BLaER1 (cell line): ENCODE measurements at regions not wholly inside any gene's neighbourhood (a gene's known extent, or its start where the extent isn't known, plus 50 kb on each side); places are given as distances from the start of the nearest gene placed in this dataset.
"Not testable (repeated sequence)": the region's sequence is repeated elsewhere in the genome, so short reads cannot be mapped to it uniquely, and the experiment has no call there.

ENCODE experiments used
- H3K27ac ChIP-seq: shearing (Covaris generic); formaldehyde crosslinking; 2 replicates; pipeline ENCODE4 v1.8.1; 2022
- H3K27me3 ChIP-seq: shearing (Covaris generic); formaldehyde crosslinking; 2 replicates; pipeline ENCODE4 v1.8.1; 2022
- H3K36me3 ChIP-seq: shearing (Covaris generic); formaldehyde crosslinking; 2 replicates; pipeline ENCODE4 v1.8.1; 2022
- H3K4me1 ChIP-seq: shearing (Covaris generic); formaldehyde crosslinking; 2 replicates; pipeline ENCODE4 v1.8.1; 2022
- H3K4me2 ChIP-seq: shearing (Covaris generic); formaldehyde crosslinking; 2 replicates; pipeline ENCODE4 v1.8.1; 2022
- H3K4me3 ChIP-seq: shearing (Covaris generic); formaldehyde crosslinking; 2 replicates; pipeline ENCODE4 v1.8.1; 2022
- H3K9ac ChIP-seq: shearing (Covaris generic); formaldehyde crosslinking; 2 replicates; pipeline ENCODE4 v1.8.1; 2022
- H3K9me3 ChIP-seq: shearing (Covaris generic); formaldehyde crosslinking; 2 replicates; pipeline ENCODE4 v1.8.1; 2022
- H4K20me1 ChIP-seq: shearing (Covaris generic); formaldehyde crosslinking; 2 replicates; pipeline ENCODE4 v1.8.1; 2022
- Cebpa-rat ChIP-seq: shearing (Covaris generic); IDR thresholded peaks from 2 replicates; pipeline ENCODE4 v1.8.1; 2022

- TF ChIP-seq Cebpa-rat = no peak
- Histone ChIP-seq H3K9ac (no peak overlapping the region), H3K4me1 (peaks cover 10% of the 10 kb centered on the region), H3K36me3 (no peaks in the 10 kb centered on the region), H3K4me2 (no peak overlapping the region), H3K4me3 (no peak overlapping the region), H3K9me3 (no peaks in the 10 kb centered on the region), H4K20me1 (no peaks in the 10 kb centered on the region), H3K27me3 (no peaks in the 10 kb centered on the region), H3K27ac (no peak overlapping the region)
These were observed 204.9 kb upstream of the SAMSN1 start for GRCh38 chr21:14751011-14751410.

- no peak overlapping the region for H3K9ac ChIP-seq
- no peak overlapping the region for H3K27ac ChIP-seq
- H3K4me2 ChIP-seq = no peak overlapping the region
- no peak for TF ChIP-seq Cebpa-rat
- H3K36me3 ChIP-seq = no peaks in the 10 kb centered on the region
- peaks cover 10% of the 10 kb centered on the region for H3K4me1 ChIP-seq
- H4K20me1 ChIP-seq = no peaks in the 10 kb centered on the region
- no peaks in the 10 kb centered on the region for H3K27me3 ChIP-seq
- H3K9me3 ChIP-seq = no peaks in the 10 kb centered on the region
- no peak overlapping the region for H3K4me3 ChIP-seq
These were observed 203.9 kb upstream of the SAMSN1 start for GRCh38 chr21:14750041-14750440.

- no peak for TF ChIP-seq Cebpa-rat
- peaks cover 6% of the 10 kb centered on the region for H3K4me1 ChIP-seq
- no peak overlapping the region for H3K4me2 ChIP-seq
- H3K9ac ChIP-seq = no peak overlapping the region
- H3K36me3 ChIP-seq = no peaks in the 10 kb centered on the region
- no peaks in the 10 kb centered on the region for H3K27me3 ChIP-seq
- no peak overlapping the region for H3K4me3 ChIP-seq
- H3K27ac ChIP-seq = no peak overlapping the region
- no peaks in the 10 kb centered on the region for H4K20me1 ChIP-seq
- peaks cover 7% of the 10 kb centered on the region for H3K9me3 ChIP-seq
These were observed 202.5 kb upstream of the SAMSN1 start for GRCh38 chr21:14748662-14749061.

- Histone ChIP-seq H4K20me1 (no peaks in the 10 kb centered on the region), H3K4me3 (no peak overlapping the region), H3K4me1 (no peaks in the 10 kb centered on the region), H3K4me2 (no peak overlapping the region), H3K27me3 (no peaks in the 10 kb centered on the region), H3K36me3 (no peaks in the 10 kb centered on the region), H3K9me3 (peaks cover 7% of the 10 kb centered on the region), H3K9ac (no peak overlapping the region), H3K27ac (no peak overlapping the region)
- TF ChIP-seq Cebpa-rat = no peak
These were observed 198.3 kb upstream of the SAMSN1 start for GRCh38 chr21:14744368-14744767.

- Histone ChIP-seq H3K4me2 (no peak overlapping the region), H3K4me1 (no peaks in the 10 kb centered on the region), H3K9me3 (peaks cover 7% of the 10 kb centered on the region), H3K27me3 (no peaks in the 10 kb centered on the region), H3K9ac (no peak overlapping the region), H3K36me3 (no peaks in the 10 kb centered on the region), H3K27ac (no peak overlapping the region), H3K4me3 (no peak overlapping the region), H4K20me1 (no peaks in the 10 kb centered on the region)
- TF ChIP-seq Cebpa-rat = no peak
These were observed 196.0 kb upstream of the SAMSN1 start for GRCh38 chr21:14742119-14742518.

GRCh38 chr21:14741256-14741655, 195.1 kb upstream of the SAMSN1 start:
- Histone ChIP-seq H3K4me2 (no peak overlapping the region), H3K4me1 (no peaks in the 10 kb centered on the region), H3K27me3 (no peaks in the 10 kb centered on the region), H3K36me3 (no peaks in the 10 kb centered on the region), H3K9me3 (peaks cover 7% of the 10 kb centered on the region), H4K20me1 (no peaks in the 10 kb centered on the region), H3K27ac (no peak overlapping the region), H3K9ac (no peak overlapping the region), H3K4me3 (no peak overlapping the region)
- TF ChIP-seq Cebpa-rat = no peak

- H3K4me3 ChIP-seq = no peak overlapping the region
- no peak for TF ChIP-seq Cebpa-rat
- H3K9me3 ChIP-seq = peaks cover 7% of the 10 kb centered on the region
- no peak overlapping the region for H3K4me2 ChIP-seq
- H3K9ac ChIP-seq = no peak overlapping the region
- no peaks in the 10 kb centered on the region for H4K20me1 ChIP-seq
- no peaks in the 10 kb centered on the region for H3K4me1 ChIP-seq
- no peaks in the 10 kb centered on the region for H3K27me3 ChIP-seq
- H3K36me3 ChIP-seq = no peaks in the 10 kb centered on the region
- H3K27ac ChIP-seq = no peak overlapping the region
These were observed 194.6 kb upstream of the SAMSN1 start for GRCh38 chr21:14740692-14741091.

GRCh38 chr21:14740116-14740515, 194.0 kb upstream of the SAMSN1 start:
- H3K9me3 ChIP-seq = peaks cover 7% of the 10 kb centered on the region
- H3K4me2 ChIP-seq = no peak overlapping the region
- H3K27ac ChIP-seq = no peak overlapping the region
- H3K4me3 ChIP-seq = no peak overlapping the region
- no peak for TF ChIP-seq Cebpa-rat
- no peaks in the 10 kb centered on the region for H3K4me1 ChIP-seq
- H3K27me3 ChIP-seq = no peaks in the 10 kb centered on the region
- H4K20me1 ChIP-seq = no peaks in the 10 kb centered on the region
- no peak overlapping the region for H3K9ac ChIP-seq
- no peaks in the 10 kb centered on the region for H3K36me3 ChIP-seq

- Histone ChIP-seq H3K27ac (no peak overlapping the region), H3K4me2 (no peak overlapping the region), H3K36me3 (no peaks in the 10 kb centered on the region), H3K4me3 (no peak overlapping the region), H3K4me1 (no peaks in the 10 kb centered on the region), H3K27me3 (no peaks in the 10 kb centered on the region), H3K9ac (no peak overlapping the region), H4K20me1 (no peaks in the 10 kb centered on the region), H3K9me3 (peaks cover 7% of the 10 kb centered on the region)
- TF ChIP-seq Cebpa-rat = no peak
These were observed 193.5 kb upstream of the SAMSN1 start for GRCh38 chr21:14739590-14739989.

GRCh38 chr21:14738576-14738975, 192.5 kb upstream of the SAMSN1 start:
- not testable (repeated sequence) for H3K4me1 ChIP-seq, H4K20me1 ChIP-seq, H3K27ac ChIP-seq, H3K9ac ChIP-seq, H3K9me3 ChIP-seq, H3K4me2 ChIP-seq, H3K4me3 ChIP-seq, H3K27me3 ChIP-seq, H3K36me3 ChIP-seq

GRCh38 chr21:14737922-14738321, 191.8 kb upstream of the SAMSN1 start:
- TF ChIP-seq Cebpa-rat = no peak
- Histone ChIP-seq H3K4me2 (no peak overlapping the region), H3K36me3 (no peaks in the 10 kb centered on the region), H3K4me1 (no peaks in the 10 kb centered on the region), H3K9ac (no peak overlapping the region), H3K4me3 (no peak overlapping the region), H3K27me3 (no peaks in the 10 kb centered on the region), H3K27ac (no peak overlapping the region), H3K9me3 (no peaks in the 10 kb centered on the region), H4K20me1 (no peaks in the 10 kb centered on the region)
